Progenitor cell of endocrine pancreas (in vitro differentiated cells): ENCODE measurements at regions not wholly inside any gene's neighbourhood (a gene's known extent, or its start where the extent isn't known, plus 50 kb on each side); places are given as distances from the start of the nearest gene placed in this dataset.

ENCODE experiments used
- DNase-seq: peaks from one replicate; pipeline ENCODE4 v3.0.0; 2021; ENCODE audit warnings: low spot score; ENCODE audit not compliant: unreplicated experiment
- H3K27ac Mint-ChIP-seq: 2 replicates; pipeline ENCODE4 v1.8.0; 2021; ENCODE audit warnings: mild to moderate bottlenecking, moderate library complexity, mixed read lengths
- H3K27me3 Mint-ChIP-seq: 2 replicates; pipeline ENCODE4 v1.8.0; 2021; ENCODE audit warnings: mixed read lengths
- H3K36me3 Mint-ChIP-seq: 2 replicates; pipeline ENCODE4 v1.8.0; 2022; ENCODE audit warnings: mixed read lengths; ENCODE audit not compliant: insufficient read depth
- H3K4me1 Mint-ChIP-seq: 2 replicates; pipeline ENCODE4 v1.8.0; 2021; ENCODE audit warnings: low read depth, mixed read lengths
- H3K4me3 Mint-ChIP-seq: 2 replicates; pipeline ENCODE4 v1.8.0; 2021; ENCODE audit warnings: low read depth, mild to moderate bottlenecking, moderate library complexity, mixed read lengths
- H3K9me3 Mint-ChIP-seq: 2 replicates; pipeline ENCODE4 v1.8.0; 2021; ENCODE audit warnings: low read depth, mixed read lengths
- TF ChIP-seq, protein P1 (sequence below): fragments of 200-600 bp; sonication (generic); IDR thresholded peaks from one replicate; pipeline ENCODE4 v1.5.0; 2021; ENCODE audit warnings: antibody characterized with exemption, mild to moderate bottlenecking; ENCODE audit not compliant: unreplicated experiment

DNA sequence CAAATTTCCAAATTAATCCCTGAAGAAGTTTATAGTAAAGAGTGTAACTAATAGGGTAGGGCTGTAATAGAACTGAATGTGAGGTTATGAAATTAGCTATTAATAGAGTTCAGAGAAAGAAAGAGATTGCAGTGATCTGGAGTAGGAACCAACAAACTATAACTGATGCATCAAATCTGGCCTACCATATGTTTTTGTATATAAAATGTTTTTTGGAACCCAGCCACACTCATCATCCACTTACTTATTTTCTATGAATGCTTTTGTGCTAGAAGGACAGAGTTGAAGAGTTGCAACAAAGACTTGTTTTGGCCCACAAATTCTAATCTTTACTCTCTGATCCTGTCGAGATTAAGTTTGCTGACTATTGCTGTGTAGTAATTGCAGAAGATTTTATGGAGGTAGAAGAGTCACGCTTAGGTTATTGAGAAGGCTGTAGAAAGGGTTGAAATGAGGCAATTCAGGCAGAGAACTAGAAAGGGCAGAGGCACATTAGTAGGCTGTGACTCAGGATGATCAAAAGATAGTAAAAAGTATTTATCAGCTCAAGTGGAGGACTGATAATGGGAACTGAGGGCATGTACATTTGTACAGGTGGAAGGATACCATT, 298.7 kb upstream of the EMCN start:
- TF ChIP-seq, protein P1, sequence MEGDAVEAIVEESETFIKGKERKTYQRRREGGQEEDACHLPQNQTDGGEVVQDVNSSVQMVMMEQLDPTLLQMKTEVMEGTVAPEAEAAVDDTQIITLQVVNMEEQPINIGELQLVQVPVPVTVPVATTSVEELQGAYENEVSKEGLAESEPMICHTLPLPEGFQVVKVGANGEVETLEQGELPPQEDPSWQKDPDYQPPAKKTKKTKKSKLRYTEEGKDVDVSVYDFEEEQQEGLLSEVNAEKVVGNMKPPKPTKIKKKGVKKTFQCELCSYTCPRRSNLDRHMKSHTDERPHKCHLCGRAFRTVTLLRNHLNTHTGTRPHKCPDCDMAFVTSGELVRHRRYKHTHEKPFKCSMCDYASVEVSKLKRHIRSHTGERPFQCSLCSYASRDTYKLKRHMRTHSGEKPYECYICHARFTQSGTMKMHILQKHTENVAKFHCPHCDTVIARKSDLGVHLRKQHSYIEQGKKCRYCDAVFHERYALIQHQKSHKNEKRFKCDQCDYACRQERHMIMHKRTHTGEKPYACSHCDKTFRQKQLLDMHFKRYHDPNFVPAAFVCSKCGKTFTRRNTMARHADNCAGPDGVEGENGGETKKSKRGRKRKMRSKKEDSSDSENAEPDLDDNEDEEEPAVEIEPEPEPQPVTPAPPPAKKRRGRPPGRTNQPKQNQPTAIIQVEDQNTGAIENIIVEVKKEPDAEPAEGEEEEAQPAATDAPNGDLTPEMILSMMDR: no peak
- Mint-ChIP-seq H3K27ac (no peak overlapping the region), H3K4me3 (no peak overlapping the region), H3K4me1 (no peaks in the 10 kb centered on the region), H3K36me3 (no peaks in the 10 kb centered on the region), H3K27me3 (no peaks in the 10 kb centered on the region), H3K9me3 (no peaks in the 10 kb centered on the region)
- no peak for DNase-seq

DNA sequence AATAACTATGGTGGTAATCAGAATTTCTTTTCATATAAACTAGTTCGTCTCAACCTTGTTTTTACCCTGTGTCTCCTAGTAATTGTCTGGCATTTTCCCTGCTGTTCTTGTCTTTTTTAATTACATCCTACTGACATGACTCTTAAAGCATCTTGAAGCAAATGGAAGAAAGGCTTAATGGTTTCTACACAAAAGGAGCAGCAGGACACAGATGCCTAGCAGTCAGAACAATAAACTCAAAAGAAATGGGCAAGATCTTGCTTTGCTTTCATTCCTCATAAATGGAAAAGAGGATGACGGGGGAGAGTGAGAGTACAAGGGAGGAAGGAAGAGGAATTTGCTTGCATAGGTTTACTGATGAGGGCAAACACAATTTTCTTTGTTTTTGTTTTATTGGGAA, 293.2 kb upstream of the EMCN start:
- Mint-ChIP-seq H3K9me3 (no peaks in the 10 kb centered on the region), H3K27ac (no peak overlapping the region), H3K4me3 (no peak overlapping the region), H3K4me1 (no peaks in the 10 kb centered on the region), H3K36me3 (no peaks in the 10 kb centered on the region), H3K27me3 (no peaks in the 10 kb centered on the region)
- TF ChIP-seq, protein P1: no peak
- DNase-seq: no peak

DNA sequence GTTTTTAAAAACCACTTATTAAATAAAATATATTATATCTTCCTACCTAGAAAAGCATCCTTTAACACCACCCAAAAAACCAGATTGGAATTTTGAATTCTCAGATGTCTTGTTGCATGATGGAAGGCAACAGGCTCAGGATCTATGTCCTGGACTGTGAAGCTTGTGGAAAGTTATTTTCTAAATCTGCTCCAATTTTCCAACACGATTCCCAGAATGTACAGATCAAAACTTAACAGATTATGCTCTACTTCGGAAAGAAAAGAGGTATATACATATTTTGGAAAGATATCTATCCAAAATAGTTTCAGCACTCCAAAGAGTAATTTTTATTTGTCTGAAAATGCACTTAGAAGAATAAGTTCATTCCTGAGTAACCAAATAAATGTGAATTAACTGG, 291.7 kb upstream of the EMCN start:
- Mint-ChIP-seq H3K27ac (no peak overlapping the region), H3K9me3 (no peaks in the 10 kb centered on the region), H3K27me3 (no peaks in the 10 kb centered on the region), H3K4me1 (peaks cover 5% of the 10 kb centered on the region), H3K4me3 (no peak overlapping the region), H3K36me3 (no peaks in the 10 kb centered on the region)
- DNase-seq: no peak
- TF ChIP-seq, protein P1: no peak

DNA sequence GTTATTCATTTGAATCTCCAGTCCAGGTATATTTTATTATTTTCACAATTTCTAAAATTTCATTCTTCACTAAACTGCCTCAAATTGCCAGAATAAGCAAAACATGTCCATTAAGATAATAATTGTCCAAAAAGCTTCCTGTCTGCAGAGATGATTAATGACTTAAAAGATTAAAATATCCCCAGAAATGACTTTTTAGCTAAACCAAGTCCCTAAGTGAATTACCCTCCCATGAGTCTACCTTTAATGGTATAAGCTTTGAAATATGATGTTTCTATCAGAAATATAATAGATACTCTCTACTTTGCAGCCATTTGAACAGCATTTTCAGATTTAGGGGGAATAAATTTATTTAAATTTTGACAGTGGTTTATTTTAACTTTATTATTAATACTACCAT, 289.2 kb upstream of the EMCN start:
- TF ChIP-seq, protein P1: no peak
- Mint-ChIP-seq H3K4me1 (peaks cover 5% of the 10 kb centered on the region), H3K36me3 (no peaks in the 10 kb centered on the region), H3K9me3 (no peaks in the 10 kb centered on the region), H3K27ac (no peak overlapping the region), H3K4me3 (no peak overlapping the region), H3K27me3 (no peaks in the 10 kb centered on the region)
- no peak for DNase-seq

DNA sequence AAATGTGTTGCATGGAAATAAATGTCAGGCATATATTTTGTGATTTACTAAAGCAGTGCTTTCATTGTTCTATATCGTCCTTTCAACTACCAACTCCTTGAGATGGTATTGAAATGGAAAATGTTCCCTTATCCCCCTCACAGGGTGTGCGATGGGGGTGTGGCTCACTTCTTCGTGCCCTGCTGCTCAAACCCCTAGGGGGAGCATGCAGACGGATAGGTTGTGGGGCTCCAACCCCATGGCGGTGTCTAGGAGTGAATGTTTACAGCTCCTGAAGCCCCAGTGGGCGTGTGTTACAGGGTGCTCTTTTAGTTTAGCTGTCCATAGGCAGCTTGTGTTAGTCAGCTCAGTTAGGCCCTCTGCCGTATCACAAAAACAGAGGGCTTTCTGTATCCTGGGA, 287.7 kb upstream of the EMCN start:
- Mint-ChIP-seq H3K27ac (no peak overlapping the region), H3K4me1 (peaks cover 5% of the 10 kb centered on the region), H3K9me3 (no peaks in the 10 kb centered on the region), H3K27me3 (no peaks in the 10 kb centered on the region), H3K4me3 (no peak overlapping the region), H3K36me3 (no peaks in the 10 kb centered on the region)
- no peak for DNase-seq
- TF ChIP-seq, protein P1: no peak
